ENCODE measurements at regions not wholly inside any gene's neighbourhood (a gene's known extent, or its start where the extent isn't known, plus 50 kb on each side); places are given as distances from the start of the nearest gene placed in this dataset.

GRCh38 chr4:124030147-124030546 lies 633.6 kb downstream of the SPRY1 start:
- no peaks in the 10 kb centered on the region for H3K27me3 ChIP-seq (ENCODE audit: control insufficient read depth, insufficient read depth, low read length)
- WGBS (ENCODE audit: insufficient coverage) = 29% methylated on average over 1 of the region's 2 CpGs
- no peaks in the 10 kb centered on the region for H3K9me3 ChIP-seq (replicated peaks; ENCODE audit: control insufficient read depth, low read depth, low read length)
- peak; percentile 97 for DNase-seq
- peaks cover 8% of the 10 kb centered on the region for H3K4me1 ChIP-seq (ENCODE audit: control insufficient read depth, insufficient read depth, low read length)
- H3K27ac ChIP-seq (ENCODE audit: low read length) = peak overlapping the region; percentile 61
- no peak overlapping the region for H3K4me3 ChIP-seq (ENCODE audit: low read length)
- H3K36me3 ChIP-seq (ENCODE audit: control insufficient read depth, insufficient read depth, low read length) = no peaks in the 10 kb centered on the region

- Histone ChIP-seq H3K27ac (ENCODE audit: low read length) (peak overlapping the region; percentile 58), H3K27me3 (ENCODE audit: control insufficient read depth, insufficient read depth, low read length) (no peaks in the 10 kb centered on the region), H3K4me3 (ENCODE audit: low read length) (no peak overlapping the region), H3K9me3 (replicated peaks; ENCODE audit: control insufficient read depth, low read depth, low read length) (no peaks in the 10 kb centered on the region), H3K36me3 (ENCODE audit: control insufficient read depth, insufficient read depth, low read length) (no peaks in the 10 kb centered on the region), H3K4me1 (ENCODE audit: control insufficient read depth, insufficient read depth, low read length) (peaks cover 9% of the 10 kb centered on the region)
- DNase-seq = peak; percentile 92
- no CpG with 5 or more reads among the region's 1 CpG for WGBS (ENCODE audit: insufficient coverage)
Observed at GRCh38 chr4:124032035-124032434, 635.4 kb downstream of the SPRY1 start.

- Histone ChIP-seq H3K9me3 (replicated peaks; ENCODE audit: control insufficient read depth, low read depth, low read length) (no peaks in the 10 kb centered on the region), H3K4me3 (ENCODE audit: low read length) (no peak overlapping the region), H3K4me1 (ENCODE audit: control insufficient read depth, insufficient read depth, low read length) (peaks cover 2% of the 10 kb centered on the region), H3K27me3 (ENCODE audit: control insufficient read depth, insufficient read depth, low read length) (no peaks in the 10 kb centered on the region), H3K27ac (ENCODE audit: low read length) (peak overlapping the region; percentile 60), H3K36me3 (ENCODE audit: control insufficient read depth, insufficient read depth, low read length) (no peaks in the 10 kb centered on the region)
- peak; percentile 95 for DNase-seq
- WGBS (ENCODE audit: insufficient coverage) = no CpG with 5 or more reads among the region's 1 CpG
Observed at GRCh38 chr4:124035364-124036041, 638.9 kb downstream of the SPRY1 start.

- H3K36me3 ChIP-seq (ENCODE audit: control insufficient read depth, insufficient read depth, low read length) = no peaks in the 10 kb centered on the region
- no peak for DNase-seq
- H3K27ac ChIP-seq (ENCODE audit: low read length) = no peak overlapping the region
Observed at GRCh38 chr4:124037236-124037635, 640.6 kb downstream of the SPRY1 start.

DNA sequence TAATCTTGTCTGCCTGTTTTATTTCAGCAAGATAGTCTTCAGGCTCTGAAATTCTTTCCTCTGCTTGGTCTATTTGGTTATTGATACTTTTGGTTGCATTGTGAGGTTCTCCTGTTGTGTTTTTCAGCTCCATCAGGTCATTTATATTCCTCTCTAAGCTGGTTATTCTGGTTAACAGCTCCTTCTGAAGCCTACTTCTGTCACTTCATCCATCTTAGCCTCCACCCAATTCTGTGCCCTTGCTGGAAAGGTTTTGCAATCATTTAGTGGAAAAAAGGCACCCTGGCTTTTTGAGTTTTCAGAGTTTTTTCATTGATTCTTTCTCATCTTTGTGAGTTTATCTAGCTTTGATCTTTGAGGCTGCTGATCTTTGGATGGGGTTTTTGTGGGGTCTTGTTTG lies 647.7 kb downstream of the SPRY1 start:
- Histone ChIP-seq H3K27me3 (ENCODE audit: control insufficient read depth, insufficient read depth, low read length) (no peaks in the 10 kb centered on the region), H3K36me3 (ENCODE audit: control insufficient read depth, insufficient read depth, low read length) (no peaks in the 10 kb centered on the region), H3K4me3 (ENCODE audit: low read length) (no peak overlapping the region), H3K27ac (ENCODE audit: low read length) (no peak overlapping the region), H3K4me1 (ENCODE audit: control insufficient read depth, insufficient read depth, low read length) (no peaks in the 10 kb centered on the region), H3K9me3 (replicated peaks; ENCODE audit: control insufficient read depth, low read depth, low read length) (no peaks in the 10 kb centered on the region)
- no peak for DNase-seq

More at GRCh38 chr4:124037236-124037635, 640.6 kb downstream of the SPRY1 start:
- Histone ChIP-seq H3K9me3 (replicated peaks; ENCODE audit: control insufficient read depth, low read depth, low read length) (no peaks in the 10 kb centered on the region), H3K4me3 (ENCODE audit: low read length) (no peak overlapping the region), H3K4me1 (ENCODE audit: control insufficient read depth, insufficient read depth, low read length) (peaks cover 2% of the 10 kb centered on the region), H3K27me3 (ENCODE audit: control insufficient read depth, insufficient read depth, low read length) (no peaks in the 10 kb centered on the region)

DNA sequence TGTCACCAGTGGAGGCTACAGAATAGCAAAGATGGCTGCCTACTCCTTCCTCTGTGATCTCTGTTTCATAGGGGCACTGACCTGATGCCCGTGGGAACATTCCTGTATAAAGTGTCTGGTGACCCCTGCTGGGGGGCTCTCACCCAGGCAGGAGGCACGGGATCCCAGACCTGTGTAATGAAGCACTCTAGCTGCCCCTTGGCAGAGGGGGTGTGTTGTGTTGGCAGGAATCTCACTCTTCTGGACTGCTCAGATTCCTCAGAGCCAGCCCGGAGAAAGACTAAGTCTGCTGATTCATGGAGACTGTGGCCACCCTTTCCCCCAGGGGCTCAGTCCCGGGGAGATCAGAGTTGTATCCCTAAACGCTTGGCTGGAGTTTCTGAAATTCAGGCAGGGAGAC lies 648.3 kb downstream of the SPRY1 start:
- 91% methylated on average over 4 of the region's 5 CpGs for WGBS (ENCODE audit: insufficient coverage)
- Histone ChIP-seq H3K27ac (ENCODE audit: low read length) (no peak overlapping the region), H3K27me3 (ENCODE audit: control insufficient read depth, insufficient read depth, low read length) (no peaks in the 10 kb centered on the region), H3K4me3 (ENCODE audit: low read length) (no peak overlapping the region), H3K9me3 (replicated peaks; ENCODE audit: control insufficient read depth, low read depth, low read length) (no peaks in the 10 kb centered on the region), H3K36me3 (ENCODE audit: control insufficient read depth, insufficient read depth, low read length) (no peaks in the 10 kb centered on the region), H3K4me1 (ENCODE audit: control insufficient read depth, insufficient read depth, low read length) (no peaks in the 10 kb centered on the region)
- no peak for DNase-seq

GRCh38 chr4:124046190-124046589 lies 649.6 kb downstream of the SPRY1 start:
- Histone ChIP-seq H3K27ac (ENCODE audit: low read length) (no peak overlapping the region), H3K4me1 (ENCODE audit: control insufficient read depth, insufficient read depth, low read length) (no peaks in the 10 kb centered on the region), H3K9me3 (replicated peaks; ENCODE audit: control insufficient read depth, low read depth, low read length) (no peaks in the 10 kb centered on the region), H3K4me3 (ENCODE audit: low read length) (no peak overlapping the region), H3K36me3 (ENCODE audit: control insufficient read depth, insufficient read depth, low read length) (no peaks in the 10 kb centered on the region), H3K27me3 (ENCODE audit: control insufficient read depth, insufficient read depth, low read length) (no peaks in the 10 kb centered on the region)
- no CpG with 5 or more reads among the region's 2 CpGs for WGBS (ENCODE audit: insufficient coverage)
- DNase-seq = peak; percentile 55

DNA sequence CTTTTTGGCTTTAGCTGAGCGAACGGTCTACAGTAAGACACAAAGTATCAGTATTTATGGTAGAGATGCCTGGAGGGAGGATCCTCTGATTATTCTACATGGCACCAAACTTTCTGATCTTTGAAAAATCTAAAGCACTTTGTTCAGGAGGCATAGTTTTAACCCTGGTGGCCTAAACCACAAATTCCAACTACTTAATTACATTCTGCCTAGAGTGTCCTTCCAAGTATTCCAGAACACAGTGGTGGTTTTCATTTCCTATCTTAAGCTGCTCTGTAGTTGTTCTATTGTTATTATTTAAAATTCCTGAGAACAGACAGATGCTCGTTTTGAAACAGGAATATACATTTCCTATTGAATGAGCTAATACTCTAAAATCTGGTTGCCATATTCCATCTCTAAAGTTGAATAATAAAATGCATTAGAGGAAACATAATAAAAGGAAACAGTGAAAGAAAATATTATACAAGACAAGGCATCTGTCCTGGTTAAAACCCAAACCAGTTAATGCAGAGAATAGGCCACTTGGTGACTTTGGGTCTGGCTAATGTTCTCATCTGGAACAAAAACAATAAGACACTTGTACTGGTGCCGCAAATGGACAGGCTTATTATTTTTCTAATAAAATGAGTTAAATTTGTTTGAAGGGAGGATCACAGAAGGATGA lies 657.4 kb downstream of the SPRY1 start:
- Histone ChIP-seq H3K36me3 (ENCODE audit: control insufficient read depth, insufficient read depth, low read length) (no peaks in the 10 kb centered on the region), H3K4me3 (ENCODE audit: low read length) (no peak overlapping the region), H3K4me1 (ENCODE audit: control insufficient read depth, insufficient read depth, low read length) (no peaks in the 10 kb centered on the region), H3K27me3 (ENCODE audit: control insufficient read depth, insufficient read depth, low read length) (no peaks in the 10 kb centered on the region), H3K9me3 (replicated peaks; ENCODE audit: control insufficient read depth, low read depth, low read length) (peaks cover 6% of the 10 kb centered on the region), H3K27ac (ENCODE audit: low read length) (no peak overlapping the region)
- WGBS (ENCODE audit: insufficient coverage) = no CpG with 5 or more reads among the region's 4 CpGs
- no peak for DNase-seq

DNA sequence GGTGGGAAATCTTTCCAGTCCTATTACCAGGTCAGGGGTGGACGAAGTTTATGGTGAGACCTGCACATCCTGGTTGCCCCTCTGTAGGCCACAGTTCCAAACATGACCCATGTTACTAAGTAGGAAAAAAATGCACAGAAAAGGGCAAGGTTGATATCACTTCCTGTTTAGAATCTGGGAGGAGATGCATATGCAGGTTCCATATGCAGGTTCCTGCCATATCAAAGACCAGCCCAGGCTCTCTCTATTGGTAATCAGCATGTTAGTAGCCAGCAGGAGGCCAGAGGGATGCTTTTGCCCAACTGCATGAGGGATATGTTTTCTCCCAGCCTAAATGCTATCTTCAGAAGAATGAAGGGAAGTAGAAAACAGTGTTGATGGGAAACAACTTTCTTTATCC lies 657.2 kb downstream of the ANKRD50 start:
- Histone ChIP-seq H3K9me3 (replicated peaks; ENCODE audit: control insufficient read depth, low read depth, low read length) (peaks cover 6% of the 10 kb centered on the region), H3K4me1 (ENCODE audit: control insufficient read depth, insufficient read depth, low read length) (no peaks in the 10 kb centered on the region), H3K27ac (ENCODE audit: low read length) (no peak overlapping the region), H3K4me3 (ENCODE audit: low read length) (no peak overlapping the region), H3K27me3 (ENCODE audit: control insufficient read depth, insufficient read depth, low read length) (no peaks in the 10 kb centered on the region), H3K36me3 (ENCODE audit: control insufficient read depth, insufficient read depth, low read length) (no peaks in the 10 kb centered on the region)
- no CpG with 5 or more reads among the region's 1 CpG for WGBS (ENCODE audit: insufficient coverage)
- DNase-seq = no peak

DNA sequence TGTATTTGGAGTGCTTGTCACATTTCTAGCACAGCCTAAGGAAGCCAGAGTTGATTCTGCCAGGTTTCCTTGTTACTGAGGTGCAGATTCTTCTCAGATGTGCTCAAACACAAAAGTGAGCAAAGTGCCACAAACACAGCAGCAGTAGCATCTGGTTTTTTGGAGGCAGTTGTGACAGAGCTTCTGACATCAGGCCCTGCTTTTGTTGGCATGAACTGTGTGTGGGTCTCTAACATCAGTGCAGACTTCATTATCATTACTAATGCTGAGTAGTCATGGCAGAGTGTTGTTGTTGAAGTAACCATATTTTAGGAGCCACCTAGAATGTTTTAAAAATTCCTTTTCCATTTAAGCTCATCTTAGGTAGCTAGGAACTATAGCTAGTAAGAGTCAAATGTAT lies 656.6 kb downstream of the ANKRD50 start:
- no peaks in the 10 kb centered on the region for H3K4me1 ChIP-seq (ENCODE audit: control insufficient read depth, insufficient read depth, low read length)
- H3K9me3 ChIP-seq (replicated peaks; ENCODE audit: control insufficient read depth, low read depth, low read length) = peaks cover 6% of the 10 kb centered on the region
- no peak for DNase-seq
- no peak overlapping the region for H3K4me3 ChIP-seq (ENCODE audit: low read length)
- no peak overlapping the region for H3K27ac ChIP-seq (ENCODE audit: low read length)
- H3K27me3 ChIP-seq (ENCODE audit: control insufficient read depth, insufficient read depth, low read length) = no peaks in the 10 kb centered on the region
- no peaks in the 10 kb centered on the region for H3K36me3 ChIP-seq (ENCODE audit: control insufficient read depth, insufficient read depth, low read length)

All from muscle of leg (tissue), 3 donors.